Mucosa of descending colon (tissue), 3 donors: ENCODE measurements at regions not wholly inside any gene's neighbourhood (a gene's known extent, or its start where the extent isn't known, plus 50 kb on each side); places are given as distances from the start of the nearest gene placed in this dataset.

Source experiments
- ATAC-seq: fragments of 200-7000 bp; cut with Tn5 transposase; one replicate; pipeline ENCODE4 v1.9.1; 2020; ENCODE audit warnings: mild to moderate bottlenecking, moderate library complexity
- DNase-seq, 3 donors: peaks; one replicate each; pipeline ENCODE4 v3.0.0-alpha.2; 2020
- H3K36me3 ChIP-seq: fragments of 200-600 bp; one replicate; pipeline ENCODE4 v1.8.0; 2021; ENCODE audit warnings: low read depth, mild to moderate bottlenecking
- H3K4me1 ChIP-seq: fragments of 200-600 bp; one replicate; pipeline ENCODE4 v1.8.0; 2021; ENCODE audit warnings: low read depth, mild to moderate bottlenecking
- H3K4me3 ChIP-seq: fragments of 200-600 bp; one replicate; pipeline ENCODE4 v1.8.0; 2021; ENCODE audit warnings: mild to moderate bottlenecking
- H3K9me3 ChIP-seq: fragments of 200-600 bp; one replicate; pipeline ENCODE4 v1.8.0; 2021; ENCODE audit warnings: mild to moderate bottlenecking
- intact Hi-C, 2 donors: fragments of 100-400 bp; cut with DNase I in 1 of 2; cut with micrococcal nuclease in 1 of 2; formaldehyde crosslinking; loops; one replicate each; pipeline versions ENCODE4 v1.11.0 to v1.11.1; 2022; cut with DNase I, micrococcal nuclease
- TF ChIP-seq, protein P1 (sequence below): fragments of 200-600 bp; IDR thresholded peaks from one replicate; pipeline ENCODE4 v1.8.0; 2022; ENCODE audit warnings: antibody characterized with exemption, mild to moderate bottlenecking
- donor health status: DM: no; HTN: no; CAD: no; lungs with moderate emphysema.
- donor health status: DM: no; HTN: no; CAD: no.
- donor health status: DM: no; HTN: yes; CAD: no.

DNA sequence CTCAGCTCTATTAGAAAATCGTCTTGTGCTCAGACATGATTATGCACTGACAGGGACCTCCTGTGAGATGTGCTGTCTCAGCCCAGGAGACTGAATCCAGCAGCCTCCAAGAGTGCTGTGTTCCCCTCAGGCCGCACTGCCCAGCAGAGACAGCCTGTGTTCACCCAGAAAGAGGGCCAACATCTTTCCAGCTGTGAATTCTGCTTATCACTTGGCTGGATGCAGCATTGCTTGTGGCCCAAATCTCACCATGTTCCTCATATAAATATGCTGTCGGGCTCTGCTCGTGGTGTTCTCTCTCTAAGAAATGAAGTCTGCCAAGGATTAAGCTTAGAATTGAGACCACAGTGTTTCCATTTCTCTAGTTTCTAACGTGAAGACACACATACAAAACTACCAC is 983.0 kb upstream of the WWC1 start:
- Histone ChIP-seq H3K36me3 (no peaks in the 10 kb centered on the region), H3K4me3 (no peak overlapping the region), H3K4me1 (no peaks in the 10 kb centered on the region), H3K9me3 (no peaks in the 10 kb centered on the region)
- intact Hi-C loops = no loop called here
- TF ChIP-seq, protein P1, sequence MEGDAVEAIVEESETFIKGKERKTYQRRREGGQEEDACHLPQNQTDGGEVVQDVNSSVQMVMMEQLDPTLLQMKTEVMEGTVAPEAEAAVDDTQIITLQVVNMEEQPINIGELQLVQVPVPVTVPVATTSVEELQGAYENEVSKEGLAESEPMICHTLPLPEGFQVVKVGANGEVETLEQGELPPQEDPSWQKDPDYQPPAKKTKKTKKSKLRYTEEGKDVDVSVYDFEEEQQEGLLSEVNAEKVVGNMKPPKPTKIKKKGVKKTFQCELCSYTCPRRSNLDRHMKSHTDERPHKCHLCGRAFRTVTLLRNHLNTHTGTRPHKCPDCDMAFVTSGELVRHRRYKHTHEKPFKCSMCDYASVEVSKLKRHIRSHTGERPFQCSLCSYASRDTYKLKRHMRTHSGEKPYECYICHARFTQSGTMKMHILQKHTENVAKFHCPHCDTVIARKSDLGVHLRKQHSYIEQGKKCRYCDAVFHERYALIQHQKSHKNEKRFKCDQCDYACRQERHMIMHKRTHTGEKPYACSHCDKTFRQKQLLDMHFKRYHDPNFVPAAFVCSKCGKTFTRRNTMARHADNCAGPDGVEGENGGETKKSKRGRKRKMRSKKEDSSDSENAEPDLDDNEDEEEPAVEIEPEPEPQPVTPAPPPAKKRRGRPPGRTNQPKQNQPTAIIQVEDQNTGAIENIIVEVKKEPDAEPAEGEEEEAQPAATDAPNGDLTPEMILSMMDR = no peak
- DNase-seq (no peak), ATAC-seq (no peak)

DNA sequence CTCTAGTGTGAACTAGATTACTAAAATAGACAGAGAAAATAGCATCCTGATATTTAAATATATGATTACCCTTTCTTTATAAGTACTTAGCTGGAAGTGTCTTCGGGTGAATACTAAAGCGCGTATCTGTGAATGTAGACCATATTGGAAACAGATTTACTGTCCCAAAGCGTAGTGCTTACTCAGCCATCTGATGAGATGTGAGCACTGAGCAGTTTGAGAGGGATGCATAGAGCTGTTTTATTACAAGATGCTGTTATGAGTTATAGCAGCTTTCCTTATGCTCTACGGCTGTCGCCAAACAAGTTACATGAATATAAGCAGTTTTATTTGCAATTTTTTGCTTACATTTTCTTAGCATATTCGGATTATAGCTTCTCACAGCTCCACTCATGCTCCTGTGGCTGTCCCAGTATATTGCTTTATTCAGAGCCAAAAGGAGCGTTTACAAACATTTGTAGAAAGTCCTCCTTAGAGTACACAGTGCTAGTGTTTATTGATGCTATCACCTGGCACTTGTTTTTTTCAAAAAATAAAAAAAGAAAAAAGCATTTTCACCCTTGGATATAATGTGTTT is 981.4 kb upstream of the WWC1 start:
- ATAC-seq = no peak
- Histone ChIP-seq H3K4me3 (no peak overlapping the region), H3K4me1 (no peaks in the 10 kb centered on the region), H3K36me3 (no peaks in the 10 kb centered on the region), H3K9me3 (no peaks in the 10 kb centered on the region)
- intact Hi-C loops = no loop called here
- TF ChIP-seq, protein P1 = no peak
- DNase-seq = no peak

DNA sequence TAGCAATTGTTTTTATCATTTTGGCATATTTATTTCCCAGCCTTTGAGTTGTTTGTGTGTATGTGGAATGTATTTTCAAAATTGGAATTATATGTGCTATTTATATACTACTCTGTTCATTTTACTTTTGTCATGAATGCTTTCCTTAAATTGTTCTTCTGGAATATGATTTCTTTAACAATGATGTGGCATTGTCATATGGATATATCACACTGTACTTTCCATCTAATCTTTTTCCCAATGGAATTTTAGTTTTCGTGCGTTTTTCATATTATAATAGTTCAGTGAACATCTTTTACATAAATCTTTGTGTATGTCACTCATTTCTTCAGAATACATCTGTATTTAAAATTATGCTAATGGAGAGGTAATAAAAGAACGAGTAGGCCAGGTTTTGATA is 980.1 kb upstream of the WWC1 start:
- no peaks in the 10 kb centered on the region for H3K9me3 ChIP-seq
- TF ChIP-seq, protein P1 = no peak
- no peaks in the 10 kb centered on the region for H3K36me3 ChIP-seq
- DNase-seq = no peak
- intact Hi-C loops = no loop called here
- no peak for ATAC-seq
- no peak overlapping the region for H3K4me3 ChIP-seq
- no peaks in the 10 kb centered on the region for H3K4me1 ChIP-seq

DNA sequence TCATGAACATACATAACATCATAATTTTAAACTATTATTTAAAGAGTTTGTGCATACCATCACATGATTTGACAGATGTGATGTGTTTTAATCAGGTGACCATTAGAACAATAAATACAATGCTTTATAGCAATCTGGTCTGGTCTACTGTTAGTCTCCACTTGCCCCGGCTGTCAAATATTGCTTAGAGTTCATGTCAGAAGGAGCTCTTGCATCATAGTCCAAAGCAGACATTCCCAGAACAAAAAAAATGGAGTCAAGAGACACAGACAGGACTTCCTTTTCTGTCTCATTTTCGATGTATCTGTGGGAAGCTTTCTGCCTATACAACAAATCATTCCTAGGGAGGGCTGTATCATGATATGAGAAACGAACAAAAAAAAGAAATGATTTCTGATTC is 979.2 kb upstream of the WWC1 start:
- no peak for ATAC-seq
- intact Hi-C loops = no loop called here
- Histone ChIP-seq H3K4me1 (no peaks in the 10 kb centered on the region), H3K4me3 (no peak overlapping the region), H3K36me3 (no peaks in the 10 kb centered on the region), H3K9me3 (no peaks in the 10 kb centered on the region)
- TF ChIP-seq, protein P1 = no peak
- no peak for DNase-seq

DNA sequence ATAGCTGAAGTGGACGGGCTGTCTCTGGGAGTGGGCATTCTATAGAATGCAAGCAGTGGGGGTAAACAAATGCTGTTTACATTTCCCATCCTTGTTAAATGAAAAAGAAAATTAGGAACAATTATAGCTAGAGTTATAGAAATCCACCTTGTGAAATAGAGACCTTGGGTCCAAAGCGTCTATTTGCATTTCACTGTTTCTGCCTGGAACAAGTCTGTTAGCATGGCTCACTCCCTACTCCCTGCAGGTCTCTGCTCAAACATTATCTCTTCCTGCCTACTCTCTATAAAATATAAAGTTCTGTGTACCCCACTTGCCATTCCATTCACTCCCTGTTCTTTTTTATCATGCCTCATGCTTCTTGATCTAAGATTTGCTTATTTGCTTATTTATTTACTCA is 975.7 kb upstream of the WWC1 start:
- Histone ChIP-seq H3K36me3 (no peaks in the 10 kb centered on the region), H3K4me1 (no peaks in the 10 kb centered on the region), H3K4me3 (no peak overlapping the region), H3K9me3 (no peaks in the 10 kb centered on the region)
- TF ChIP-seq, protein P1 = no peak
- ATAC-seq (no peak), DNase-seq (no peak)
- intact Hi-C loops = no loop called here

DNA sequence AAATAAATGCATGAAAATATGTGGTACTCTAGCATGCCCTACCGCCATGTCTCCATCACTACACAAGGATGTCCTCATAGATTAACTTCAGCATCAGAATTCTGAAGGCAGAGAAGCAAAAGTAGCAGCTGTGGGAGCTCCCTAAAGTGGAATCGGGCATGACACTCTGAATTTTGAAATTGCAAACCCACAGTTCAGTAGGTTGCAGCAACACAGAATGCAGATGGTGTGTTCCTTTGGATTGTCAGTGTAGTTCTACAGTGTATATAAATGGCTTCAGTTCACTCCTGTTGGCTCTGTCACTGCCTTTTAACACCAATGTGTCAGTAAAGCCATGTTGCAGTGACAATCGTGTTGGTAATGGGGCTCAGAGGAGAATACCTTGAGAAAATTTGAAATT is 973.6 kb upstream of the WWC1 start:
- TF ChIP-seq, protein P1 = no peak
- intact Hi-C loops = no loop called here
- H3K4me3 ChIP-seq = no peak overlapping the region
- DNase-seq (no peak), ATAC-seq (no peak)
- no peaks in the 10 kb centered on the region for H3K36me3 ChIP-seq
- H3K4me1 ChIP-seq = no peaks in the 10 kb centered on the region
- H3K9me3 ChIP-seq = no peaks in the 10 kb centered on the region
